ENCODE measurements at regions not wholly inside any gene's neighbourhood (a gene's known extent, or its start where the extent isn't known, plus 50 kb on each side); places are given as distances from the start of the nearest gene placed in this dataset.

GRCh38 chr18:10038268-10038667 lies 124.5 kb downstream of the VAPA start:
- TF ChIP-seq YY1 (IDR thresholded peaks at IDR 0.05; ENCODE audit: insufficient read depth, insufficient read length) (no peak), ZNF274 (IDR thresholded peaks at IDR 0.05; ENCODE audit: low read depth, low read length) (no peak), SUZ12 (IDR thresholded peaks at IDR 0.05; ENCODE audit: extremely low read depth, insufficient read depth, insufficient read length) (no peak)
